ENCODE measurements at regions not wholly inside any gene's neighbourhood (a gene's known extent, or its start where the extent isn't known, plus 50 kb on each side); places are given as distances from the start of the nearest gene placed in this dataset.

- Mint-ChIP-seq H3K9me3 (no peaks in the 10 kb centered on the region), H3K27me3 (peaks cover 46% of the 10 kb centered on the region), H3K4me1 (no peaks in the 10 kb centered on the region), H3K27ac (no peak overlapping the region), H3K4me3 (no peak overlapping the region), H3K36me3 (no peaks in the 10 kb centered on the region)
- ATAC-seq, result no peak
Measured at GRCh38 chr1:181345146-181345545, 138.2 kb upstream of the CACNA1E start.

GRCh38 chr1:181347495-181348390 is 135.6 kb upstream of the CACNA1E start:
- no peaks in the 10 kb centered on the region for H3K9me3 Mint-ChIP-seq
- H3K27ac Mint-ChIP-seq, result no peak overlapping the region
- H3K4me3 Mint-ChIP-seq, result no peak overlapping the region
- no peaks in the 10 kb centered on the region for H3K36me3 Mint-ChIP-seq
- H3K27me3 Mint-ChIP-seq, result peaks cover 27% of the 10 kb centered on the region
- no peaks in the 10 kb centered on the region for H3K4me1 Mint-ChIP-seq
- ATAC-seq, result no peak

- H3K4me3 Mint-ChIP-seq, result no peak overlapping the region
- H3K4me1 Mint-ChIP-seq, result no peaks in the 10 kb centered on the region
- no peaks in the 10 kb centered on the region for H3K36me3 Mint-ChIP-seq
- H3K27me3 Mint-ChIP-seq, result peaks cover 12% of the 10 kb centered on the region
- no peak for ATAC-seq
- H3K9me3 Mint-ChIP-seq, result no peaks in the 10 kb centered on the region
- no peak overlapping the region for H3K27ac Mint-ChIP-seq
Measured at GRCh38 chr1:181349512-181349911, 133.8 kb upstream of the CACNA1E start.

- no peaks in the 10 kb centered on the region for H3K4me1 Mint-ChIP-seq
- ATAC-seq, result no peak
- no peak overlapping the region for H3K4me3 Mint-ChIP-seq
- no peaks in the 10 kb centered on the region for H3K36me3 Mint-ChIP-seq
- H3K27ac Mint-ChIP-seq, result no peak overlapping the region
- H3K27me3 Mint-ChIP-seq, result peaks cover 12% of the 10 kb centered on the region
- no peaks in the 10 kb centered on the region for H3K9me3 Mint-ChIP-seq
Measured at GRCh38 chr1:181350131-181350530, 133.2 kb upstream of the CACNA1E start.

- no peaks in the 10 kb centered on the region for H3K36me3 Mint-ChIP-seq
- no peak overlapping the region for H3K4me3 Mint-ChIP-seq
- H3K9me3 Mint-ChIP-seq, result no peaks in the 10 kb centered on the region
- H3K27ac Mint-ChIP-seq, result no peak overlapping the region
- peaks cover 12% of the 10 kb centered on the region for H3K27me3 Mint-ChIP-seq
- H3K4me1 Mint-ChIP-seq, result no peaks in the 10 kb centered on the region
- no peak for ATAC-seq
Measured at GRCh38 chr1:181351740-181352139, 131.6 kb upstream of the CACNA1E start.

GRCh38 chr1:181352695-181353094 is 130.6 kb upstream of the CACNA1E start:
- H3K4me1 Mint-ChIP-seq, result no peaks in the 10 kb centered on the region
- no peak overlapping the region for H3K27ac Mint-ChIP-seq
- peaks cover 12% of the 10 kb centered on the region for H3K27me3 Mint-ChIP-seq
- H3K4me3 Mint-ChIP-seq, result no peak overlapping the region
- H3K36me3 Mint-ChIP-seq, result no peaks in the 10 kb centered on the region
- H3K9me3 Mint-ChIP-seq, result no peaks in the 10 kb centered on the region
- ATAC-seq, result no peak

GRCh38 chr1:181353526-181353925 is 129.8 kb upstream of the CACNA1E start:
- H3K27me3 Mint-ChIP-seq, result peaks cover 12% of the 10 kb centered on the region
- no peak for ATAC-seq
- no peak overlapping the region for H3K4me3 Mint-ChIP-seq
- no peaks in the 10 kb centered on the region for H3K4me1 Mint-ChIP-seq
- no peaks in the 10 kb centered on the region for H3K9me3 Mint-ChIP-seq
- no peaks in the 10 kb centered on the region for H3K36me3 Mint-ChIP-seq
- H3K27ac Mint-ChIP-seq, result no peak overlapping the region

GRCh38 chr1:181354865-181355264 is 128.5 kb upstream of the CACNA1E start:
- Mint-ChIP-seq H3K27me3 (peaks cover 10% of the 10 kb centered on the region), H3K9me3 (no peaks in the 10 kb centered on the region), H3K36me3 (no peaks in the 10 kb centered on the region), H3K4me3 (no peak overlapping the region), H3K27ac (no peak overlapping the region), H3K4me1 (no peaks in the 10 kb centered on the region)
- no peak for ATAC-seq

GRCh38 chr1:181356505-181357340 is 126.6 kb upstream of the CACNA1E start:
- peaks cover 9% of the 10 kb centered on the region for H3K27me3 Mint-ChIP-seq
- H3K9me3 Mint-ChIP-seq, result no peaks in the 10 kb centered on the region
- H3K4me1 Mint-ChIP-seq, result no peaks in the 10 kb centered on the region
- ATAC-seq, result no peak
- no peak overlapping the region for H3K4me3 Mint-ChIP-seq
- H3K36me3 Mint-ChIP-seq, result no peaks in the 10 kb centered on the region
- no peak overlapping the region for H3K27ac Mint-ChIP-seq

- Mint-ChIP-seq H3K36me3 (no peaks in the 10 kb centered on the region), H3K27me3 (peaks cover 9% of the 10 kb centered on the region), H3K9me3 (no peaks in the 10 kb centered on the region), H3K4me3 (no peak overlapping the region), H3K4me1 (no peaks in the 10 kb centered on the region), H3K27ac (no peak overlapping the region)
- no peak for ATAC-seq
Measured at GRCh38 chr1:181359012-181359411, 124.3 kb upstream of the CACNA1E start.

- no peaks in the 10 kb centered on the region for H3K4me1 Mint-ChIP-seq
- H3K4me3 Mint-ChIP-seq, result no peak overlapping the region
- no peak overlapping the region for H3K27ac Mint-ChIP-seq
- no peak for ATAC-seq
- H3K27me3 Mint-ChIP-seq, result no peaks in the 10 kb centered on the region
- H3K36me3 Mint-ChIP-seq, result no peaks in the 10 kb centered on the region
- no peaks in the 10 kb centered on the region for H3K9me3 Mint-ChIP-seq
Measured at GRCh38 chr1:181364801-181365200, 118.5 kb upstream of the CACNA1E start.

GRCh38 chr1:181366910-181367309 is 116.4 kb upstream of the CACNA1E start:
- no peak overlapping the region for H3K27ac Mint-ChIP-seq

GRCh38 chr1:181369416-181369815 is 113.9 kb upstream of the CACNA1E start:
- H3K9me3 Mint-ChIP-seq, result peaks cover 7% of the 10 kb centered on the region
- ATAC-seq, result no peak
- H3K36me3 Mint-ChIP-seq, result no peaks in the 10 kb centered on the region
- H3K4me1 Mint-ChIP-seq, result no peaks in the 10 kb centered on the region
- peaks cover 7% of the 10 kb centered on the region for H3K27me3 Mint-ChIP-seq
- no peak overlapping the region for H3K27ac Mint-ChIP-seq
- no peak overlapping the region for H3K4me3 Mint-ChIP-seq

More at GRCh38 chr1:181366910-181367309, 116.4 kb upstream of the CACNA1E start:
- Mint-ChIP-seq H3K36me3 (no peaks in the 10 kb centered on the region), H3K4me3 (no peak overlapping the region), H3K4me1 (no peaks in the 10 kb centered on the region), H3K9me3 (peaks cover 2% of the 10 kb centered on the region), H3K27me3 (no peaks in the 10 kb centered on the region)
- ATAC-seq, result no peak

GRCh38 chr1:181383695-181384094 is 99.6 kb upstream of the CACNA1E start:
- peaks cover 25% of the 10 kb centered on the region for H3K27me3 Mint-ChIP-seq
- no peak overlapping the region for H3K4me3 Mint-ChIP-seq
- peaks cover 2% of the 10 kb centered on the region for H3K9me3 Mint-ChIP-seq
- H3K36me3 Mint-ChIP-seq, result no peaks in the 10 kb centered on the region
- H3K27ac Mint-ChIP-seq, result no peak overlapping the region
- H3K4me1 Mint-ChIP-seq, result no peaks in the 10 kb centered on the region
- ATAC-seq, result no peak

GRCh38 chr1:181386340-181386739 is 97.0 kb upstream of the CACNA1E start:
- Mint-ChIP-seq H3K9me3 (no peaks in the 10 kb centered on the region), H3K27ac (no peak overlapping the region), H3K4me1 (no peaks in the 10 kb centered on the region), H3K36me3 (no peaks in the 10 kb centered on the region), H3K4me3 (no peak overlapping the region), H3K27me3 (peaks cover 29% of the 10 kb centered on the region)
- no peak for ATAC-seq

Data from stimulated activated memory B cell treated with anti-CD40 and anti-IgM and Interleukin-4, amounts not matched to agents 10 μg/mL and 1 μg/mL and 100 μg/mL, for 72 hours (primary cell).